ENCODE measurements at regions not wholly inside any gene's neighbourhood (a gene's known extent, or its start where the extent isn't known, plus 50 kb on each side); places are given as distances from the start of the nearest gene placed in this dataset.
A peak's percentile ranks its signal among the peaks of the same experiment; 100 is the strongest.
"Not testable (repeated sequence)": the region's sequence is repeated elsewhere in the genome, so short reads cannot be mapped to it uniquely, and the experiment has no call there.

DNA sequence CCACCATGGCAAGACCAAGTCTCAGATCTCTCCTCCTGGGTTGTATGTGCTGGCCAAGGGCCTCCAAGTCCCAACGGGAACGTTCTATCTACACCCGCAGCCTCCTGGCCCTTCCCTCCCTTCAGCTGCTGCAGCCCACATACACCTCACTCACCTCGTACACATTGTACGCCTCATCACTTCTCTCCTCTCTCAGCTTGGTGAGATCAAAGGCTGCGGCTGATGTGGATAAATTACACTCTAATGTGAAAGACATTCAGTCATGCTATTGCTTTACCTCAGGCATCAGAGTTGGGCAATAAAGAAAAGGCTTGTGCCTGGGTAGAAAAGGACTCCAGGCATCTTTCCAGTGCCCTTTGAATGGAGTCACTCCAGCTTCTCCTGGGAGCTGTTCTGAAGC is 135.3 kb upstream of the FOXQ1 start:
- Histone ChIP-seq H3K9ac (ENCODE audit: low read length) (no peak overlapping the region), H3K36me3 (ENCODE audit: control insufficient read depth, insufficient read depth, low read length, severe bottlenecking) (no peaks in the 10 kb centered on the region), H3K9me3 (ENCODE audit: control insufficient read depth, low read length) (no peaks in the 10 kb centered on the region), H3K4me1 (ENCODE audit: control insufficient read depth, insufficient read depth, low read length) (peaks cover 15% of the 10 kb centered on the region), H3K4me3 (ENCODE audit: low read length) (no peak overlapping the region), H3K27me3 (replicated peaks; ENCODE audit: control insufficient read depth, insufficient read depth, low read length) (peaks cover 3% of the 10 kb centered on the region)
- DNase-seq (ENCODE audit: low read depth), result peak; percentile 29

GRCh38 chr6:1175877-1176276 is 136.0 kb upstream of the FOXQ1 start:
- Histone ChIP-seq H3K27me3 (replicated peaks; ENCODE audit: control insufficient read depth, insufficient read depth, low read length) (peaks cover 6% of the 10 kb centered on the region), H3K9me3 (ENCODE audit: control insufficient read depth, low read length) (no peaks in the 10 kb centered on the region), H3K36me3 (ENCODE audit: control insufficient read depth, insufficient read depth, low read length, severe bottlenecking) (no peaks in the 10 kb centered on the region), H3K4me3 (ENCODE audit: low read length) (no peak overlapping the region), H3K9ac (ENCODE audit: low read length) (no peak overlapping the region), H3K4me1 (ENCODE audit: control insufficient read depth, insufficient read depth, low read length) (peaks cover 15% of the 10 kb centered on the region)
- no peak for DNase-seq (ENCODE audit: low read depth)

DNA sequence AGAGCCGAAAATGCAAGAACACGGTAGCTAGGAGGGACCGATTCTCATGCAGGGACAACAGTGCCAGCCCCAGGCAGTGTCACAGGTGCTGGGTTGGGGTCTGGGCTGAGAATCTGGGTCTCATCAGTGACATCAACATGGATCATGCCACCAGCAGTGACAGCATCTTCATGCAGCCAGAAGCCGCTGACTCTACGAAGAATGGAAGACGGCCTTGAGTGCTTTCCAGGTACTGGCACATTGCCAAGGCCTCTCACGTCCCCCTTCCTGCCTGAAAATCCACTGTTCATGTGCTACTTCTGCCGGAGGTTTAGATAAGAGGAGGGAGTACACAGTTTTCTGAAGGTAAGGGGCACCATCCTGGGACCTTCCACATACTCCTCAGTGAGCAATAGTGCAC is 141.1 kb upstream of the FOXQ1 start:
- H3K36me3 ChIP-seq (ENCODE audit: control insufficient read depth, insufficient read depth, low read length, severe bottlenecking), result no peaks in the 10 kb centered on the region
- no peak overlapping the region for H3K9ac ChIP-seq (ENCODE audit: low read length)
- DNase-seq (ENCODE audit: low read depth), result no peak
- no peaks in the 10 kb centered on the region for H3K4me1 ChIP-seq (ENCODE audit: control insufficient read depth, insufficient read depth, low read length)
- H3K27me3 ChIP-seq (replicated peaks; ENCODE audit: control insufficient read depth, insufficient read depth, low read length), result peaks cover 8% of the 10 kb centered on the region
- H3K9me3 ChIP-seq (ENCODE audit: control insufficient read depth, low read length), result no peaks in the 10 kb centered on the region
- no peak overlapping the region for H3K4me3 ChIP-seq (ENCODE audit: low read length)

- H3K9ac ChIP-seq (ENCODE audit: low read length), result no peak overlapping the region
- no peak for DNase-seq (ENCODE audit: low read depth)
- no peaks in the 10 kb centered on the region for H3K9me3 ChIP-seq (ENCODE audit: control insufficient read depth, low read length)
- peaks cover 3% of the 10 kb centered on the region for H3K27me3 ChIP-seq (replicated peaks; ENCODE audit: control insufficient read depth, insufficient read depth, low read length)
- H3K36me3 ChIP-seq (ENCODE audit: control insufficient read depth, insufficient read depth, low read length, severe bottlenecking), result no peaks in the 10 kb centered on the region
- no peaks in the 10 kb centered on the region for H3K4me1 ChIP-seq (ENCODE audit: control insufficient read depth, insufficient read depth, low read length)
- no peak overlapping the region for H3K4me3 ChIP-seq (ENCODE audit: low read length)
Measured at GRCh38 chr6:1164600-1164999, 147.3 kb upstream of the FOXQ1 start.

- DNase-seq (ENCODE audit: low read depth), result no peak
- Histone ChIP-seq H3K9me3 (ENCODE audit: control insufficient read depth, low read length) (no peaks in the 10 kb centered on the region), H3K4me1 (ENCODE audit: control insufficient read depth, insufficient read depth, low read length) (no peaks in the 10 kb centered on the region), H3K4me3 (ENCODE audit: low read length) (no peak overlapping the region), H3K27me3 (replicated peaks; ENCODE audit: control insufficient read depth, insufficient read depth, low read length) (peaks cover 3% of the 10 kb centered on the region), H3K9ac (ENCODE audit: low read length) (no peak overlapping the region), H3K36me3 (ENCODE audit: control insufficient read depth, insufficient read depth, low read length, severe bottlenecking) (no peaks in the 10 kb centered on the region)
Measured at GRCh38 chr6:1163501-1163900, 148.4 kb upstream of the FOXQ1 start.

GRCh38 chr6:1162367-1163275 is 149.3 kb upstream of the FOXQ1 start:
- H3K36me3 ChIP-seq (ENCODE audit: control insufficient read depth, insufficient read depth, low read length, severe bottlenecking), result no peaks in the 10 kb centered on the region
- no peak overlapping the region for H3K4me3 ChIP-seq (ENCODE audit: low read length)
- peaks cover 3% of the 10 kb centered on the region for H3K27me3 ChIP-seq (replicated peaks; ENCODE audit: control insufficient read depth, insufficient read depth, low read length)
- H3K4me1 ChIP-seq (ENCODE audit: control insufficient read depth, insufficient read depth, low read length), result no peaks in the 10 kb centered on the region
- H3K9me3 ChIP-seq (ENCODE audit: control insufficient read depth, low read length), result no peaks in the 10 kb centered on the region
- no peak overlapping the region for H3K9ac ChIP-seq (ENCODE audit: low read length)
- peak; percentile 16 for DNase-seq (ENCODE audit: low read depth)

DNA sequence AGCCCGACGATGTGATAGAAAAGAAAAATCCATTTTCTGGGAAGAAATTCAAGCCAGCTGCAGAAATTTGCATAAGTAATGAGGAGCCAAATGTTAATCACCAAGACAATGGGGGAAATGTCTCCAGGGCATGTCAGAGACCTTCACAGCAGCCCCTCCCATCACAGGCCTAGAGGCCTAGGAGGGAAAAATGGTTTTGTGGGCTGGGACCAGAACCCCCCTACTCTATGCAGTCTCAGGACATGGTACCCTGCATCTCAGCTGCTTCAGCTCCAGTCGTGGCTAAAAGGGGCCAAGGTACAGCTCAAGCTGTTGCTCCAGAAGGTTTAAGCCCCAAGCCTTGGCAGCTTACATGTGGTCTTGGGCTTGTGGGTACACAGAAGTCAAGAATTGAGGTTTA is 155.5 kb upstream of the FOXQ1 start:
- not testable (repeated sequence) for H3K4me3 ChIP-seq (ENCODE audit: low read length); H3K27me3 ChIP-seq (replicated peaks; ENCODE audit: control insufficient read depth, insufficient read depth, low read length); H3K9me3 ChIP-seq (ENCODE audit: control insufficient read depth, low read length); H3K36me3 ChIP-seq (ENCODE audit: control insufficient read depth, insufficient read depth, low read length, severe bottlenecking); DNase-seq (ENCODE audit: low read depth); H3K9ac ChIP-seq (ENCODE audit: low read length)
- H3K4me1 ChIP-seq (ENCODE audit: control insufficient read depth, insufficient read depth, low read length), result peaks cover 11% of the 10 kb centered on the region

DNA sequence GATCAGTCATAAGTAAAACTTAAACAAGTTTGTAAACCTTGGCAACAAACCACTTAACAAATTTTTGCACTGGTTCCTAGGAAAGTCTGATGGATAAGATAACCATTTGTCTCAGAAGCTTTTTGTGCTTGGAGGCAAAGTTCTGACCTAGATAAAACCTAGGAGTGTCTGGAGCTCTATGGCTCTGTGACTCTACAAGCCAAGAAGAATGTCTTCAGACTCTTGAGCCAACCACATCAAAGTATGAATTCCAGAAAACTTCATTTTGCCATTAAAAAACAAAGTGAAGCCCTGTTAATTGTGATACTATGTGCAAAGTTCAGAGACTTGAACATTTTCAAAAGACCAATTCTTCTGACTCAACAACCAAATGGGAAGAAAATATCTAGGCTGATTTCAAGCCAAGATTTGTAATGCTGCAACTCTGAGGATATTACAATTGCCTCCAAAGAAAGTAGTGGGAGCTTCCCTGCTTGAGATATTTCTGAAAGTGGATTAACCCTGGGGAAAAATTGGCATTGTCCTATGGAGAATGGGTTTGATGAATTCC is 158.1 kb upstream of the FOXQ1 start:
- Histone ChIP-seq H3K36me3 (ENCODE audit: control insufficient read depth, insufficient read depth, low read length, severe bottlenecking) (no peaks in the 10 kb centered on the region), H3K4me1 (ENCODE audit: control insufficient read depth, insufficient read depth, low read length) (peaks cover 11% of the 10 kb centered on the region), H3K9ac (ENCODE audit: low read length) (no peak overlapping the region), H3K4me3 (ENCODE audit: low read length) (no peak overlapping the region), H3K9me3 (ENCODE audit: control insufficient read depth, low read length) (no peaks in the 10 kb centered on the region), H3K27me3 (replicated peaks; ENCODE audit: control insufficient read depth, insufficient read depth, low read length) (peaks cover 3% of the 10 kb centered on the region)
- DNase-seq (ENCODE audit: low read depth), result peak; percentile 30

DNA sequence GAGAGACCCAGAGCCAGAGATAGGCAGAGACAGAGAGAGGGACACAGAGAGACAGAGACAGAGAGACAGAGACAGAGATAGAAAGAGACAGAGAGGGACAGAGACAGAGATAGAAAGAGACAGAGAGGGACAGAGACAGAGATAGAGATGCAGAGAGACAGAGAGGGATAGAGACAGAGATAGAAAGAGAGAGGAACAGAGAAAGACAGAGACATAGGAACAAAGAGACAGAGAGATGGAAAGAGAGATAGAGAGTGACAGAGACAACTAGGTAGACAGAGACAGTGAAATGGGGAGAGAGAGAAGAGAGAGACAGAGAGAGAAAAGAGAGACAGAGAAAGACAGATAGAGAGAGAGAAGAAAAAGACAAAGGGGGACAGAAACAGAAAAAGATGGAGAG is 165.4 kb upstream of the FOXQ1 start:
- no peak overlapping the region for H3K4me3 ChIP-seq (ENCODE audit: low read length)
- H3K27me3 ChIP-seq (replicated peaks; ENCODE audit: control insufficient read depth, insufficient read depth, low read length), result peaks cover 10% of the 10 kb centered on the region
- no peaks in the 10 kb centered on the region for H3K4me1 ChIP-seq (ENCODE audit: control insufficient read depth, insufficient read depth, low read length)
- DNase-seq (ENCODE audit: low read depth), result no peak
- no peaks in the 10 kb centered on the region for H3K9me3 ChIP-seq (ENCODE audit: control insufficient read depth, low read length)
- H3K9ac ChIP-seq (ENCODE audit: low read length), result no peak overlapping the region
- no peaks in the 10 kb centered on the region for H3K36me3 ChIP-seq (ENCODE audit: control insufficient read depth, insufficient read depth, low read length, severe bottlenecking)

- Histone ChIP-seq H3K36me3 (ENCODE audit: control insufficient read depth, insufficient read depth, low read length, severe bottlenecking) (no peaks in the 10 kb centered on the region), H3K9me3 (ENCODE audit: control insufficient read depth, low read length) (no peaks in the 10 kb centered on the region), H3K27me3 (replicated peaks; ENCODE audit: control insufficient read depth, insufficient read depth, low read length) (peaks cover 10% of the 10 kb centered on the region), H3K9ac (ENCODE audit: low read length) (no peak overlapping the region), H3K4me1 (ENCODE audit: control insufficient read depth, insufficient read depth, low read length) (no peaks in the 10 kb centered on the region), H3K4me3 (ENCODE audit: low read length) (no peak overlapping the region)
- DNase-seq (ENCODE audit: low read depth), result no peak
Measured at GRCh38 chr6:1145768-1146218, 166.1 kb upstream of the FOXQ1 start.

- DNase-seq (ENCODE audit: low read depth), result peak; percentile 61
- H3K36me3 ChIP-seq (ENCODE audit: control insufficient read depth, insufficient read depth, low read length, severe bottlenecking), result no peaks in the 10 kb centered on the region
- no peaks in the 10 kb centered on the region for H3K4me1 ChIP-seq (ENCODE audit: control insufficient read depth, insufficient read depth, low read length)
- no peak overlapping the region for H3K4me3 ChIP-seq (ENCODE audit: low read length)
- H3K27me3 ChIP-seq (replicated peaks; ENCODE audit: control insufficient read depth, insufficient read depth, low read length), result peaks cover 10% of the 10 kb centered on the region
- no peak overlapping the region for H3K9ac ChIP-seq (ENCODE audit: low read length)
- peaks cover 2% of the 10 kb centered on the region for H3K9me3 ChIP-seq (ENCODE audit: control insufficient read depth, low read length)
Measured at GRCh38 chr6:1144842-1145767, 166.8 kb upstream of the FOXQ1 start.
